ENCODE measurements at regions not wholly inside any gene's neighbourhood (a gene's known extent, or its start where the extent isn't known, plus 50 kb on each side); places are given as distances from the start of the nearest gene placed in this dataset.

DNA sequence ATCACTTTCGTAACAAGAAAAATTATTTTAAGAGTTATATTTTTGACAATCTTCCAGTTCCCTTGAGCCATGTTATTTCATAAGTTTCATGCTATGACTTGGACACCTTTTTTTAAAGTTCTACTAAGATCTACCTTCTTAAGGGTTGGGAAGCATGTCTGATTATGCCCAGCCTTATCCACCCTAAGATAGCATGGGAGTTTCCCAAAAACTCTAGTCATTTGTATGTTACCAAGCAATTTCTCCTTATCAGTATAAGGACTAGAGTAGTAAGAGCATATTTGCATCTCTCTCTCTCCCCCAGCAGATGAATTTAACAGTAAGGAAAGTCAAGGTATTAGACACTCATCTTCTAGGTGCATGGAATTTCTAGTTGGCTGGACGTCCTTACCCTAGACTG lies 85.1 kb upstream of the NTRK3 start (continued):
- TF ChIP-seq, protein P1, sequence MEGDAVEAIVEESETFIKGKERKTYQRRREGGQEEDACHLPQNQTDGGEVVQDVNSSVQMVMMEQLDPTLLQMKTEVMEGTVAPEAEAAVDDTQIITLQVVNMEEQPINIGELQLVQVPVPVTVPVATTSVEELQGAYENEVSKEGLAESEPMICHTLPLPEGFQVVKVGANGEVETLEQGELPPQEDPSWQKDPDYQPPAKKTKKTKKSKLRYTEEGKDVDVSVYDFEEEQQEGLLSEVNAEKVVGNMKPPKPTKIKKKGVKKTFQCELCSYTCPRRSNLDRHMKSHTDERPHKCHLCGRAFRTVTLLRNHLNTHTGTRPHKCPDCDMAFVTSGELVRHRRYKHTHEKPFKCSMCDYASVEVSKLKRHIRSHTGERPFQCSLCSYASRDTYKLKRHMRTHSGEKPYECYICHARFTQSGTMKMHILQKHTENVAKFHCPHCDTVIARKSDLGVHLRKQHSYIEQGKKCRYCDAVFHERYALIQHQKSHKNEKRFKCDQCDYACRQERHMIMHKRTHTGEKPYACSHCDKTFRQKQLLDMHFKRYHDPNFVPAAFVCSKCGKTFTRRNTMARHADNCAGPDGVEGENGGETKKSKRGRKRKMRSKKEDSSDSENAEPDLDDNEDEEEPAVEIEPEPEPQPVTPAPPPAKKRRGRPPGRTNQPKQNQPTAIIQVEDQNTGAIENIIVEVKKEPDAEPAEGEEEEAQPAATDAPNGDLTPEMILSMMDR (conservative IDR thresholded peaks at IDR 0.05; ENCODE audit: low read depth in 2 of 2), result no peak
- TF ChIP-seq, protein P2, sequence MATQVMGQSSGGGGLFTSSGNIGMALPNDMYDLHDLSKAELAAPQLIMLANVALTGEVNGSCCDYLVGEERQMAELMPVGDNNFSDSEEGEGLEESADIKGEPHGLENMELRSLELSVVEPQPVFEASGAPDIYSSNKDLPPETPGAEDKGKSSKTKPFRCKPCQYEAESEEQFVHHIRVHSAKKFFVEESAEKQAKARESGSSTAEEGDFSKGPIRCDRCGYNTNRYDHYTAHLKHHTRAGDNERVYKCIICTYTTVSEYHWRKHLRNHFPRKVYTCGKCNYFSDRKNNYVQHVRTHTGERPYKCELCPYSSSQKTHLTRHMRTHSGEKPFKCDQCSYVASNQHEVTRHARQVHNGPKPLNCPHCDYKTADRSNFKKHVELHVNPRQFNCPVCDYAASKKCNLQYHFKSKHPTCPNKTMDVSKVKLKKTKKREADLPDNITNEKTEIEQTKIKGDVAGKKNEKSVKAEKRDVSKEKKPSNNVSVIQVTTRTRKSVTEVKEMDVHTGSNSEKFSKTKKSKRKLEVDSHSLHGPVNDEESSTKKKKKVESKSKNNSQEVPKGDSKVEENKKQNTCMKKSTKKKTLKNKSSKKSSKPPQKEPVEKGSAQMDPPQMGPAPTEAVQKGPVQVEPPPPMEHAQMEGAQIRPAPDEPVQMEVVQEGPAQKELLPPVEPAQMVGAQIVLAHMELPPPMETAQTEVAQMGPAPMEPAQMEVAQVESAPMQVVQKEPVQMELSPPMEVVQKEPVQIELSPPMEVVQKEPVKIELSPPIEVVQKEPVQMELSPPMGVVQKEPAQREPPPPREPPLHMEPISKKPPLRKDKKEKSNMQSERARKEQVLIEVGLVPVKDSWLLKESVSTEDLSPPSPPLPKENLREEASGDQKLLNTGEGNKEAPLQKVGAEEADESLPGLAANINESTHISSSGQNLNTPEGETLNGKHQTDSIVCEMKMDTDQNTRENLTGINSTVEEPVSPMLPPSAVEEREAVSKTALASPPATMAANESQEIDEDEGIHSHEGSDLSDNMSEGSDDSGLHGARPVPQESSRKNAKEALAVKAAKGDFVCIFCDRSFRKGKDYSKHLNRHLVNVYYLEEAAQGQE (IDR thresholded peaks at IDR 0.05; ENCODE audit: unreplicated experiment), result no peak

DNA sequence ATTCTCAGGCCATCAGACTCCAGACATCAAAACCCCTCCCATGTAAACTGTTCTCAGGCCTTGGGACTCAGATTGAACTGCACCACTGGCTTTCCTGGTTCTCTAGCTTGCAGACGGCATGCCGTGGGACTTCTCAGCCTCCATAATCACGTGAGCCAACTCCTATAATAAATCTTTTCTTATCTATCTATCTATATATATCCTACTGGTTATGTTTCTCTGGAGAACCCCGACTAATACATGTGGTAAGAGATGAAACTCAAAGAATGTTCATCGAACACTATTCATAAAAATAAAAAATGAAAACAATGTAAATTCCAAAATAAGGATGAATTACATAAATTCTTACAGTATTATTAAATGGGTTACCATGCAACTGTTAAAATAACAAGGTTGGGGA lies 84.5 kb upstream of the NTRK3 start:
- no peak overlapping the region for H3K4me3 Mint-ChIP-seq
- ATAC-seq (no peak), DNase-seq (ENCODE audit: low spot score) (no peak)
- Histone ChIP-seq H3K9me2 (ENCODE audit: insufficient read depth) (no peaks in the 10 kb centered on the region), H3K27me3 (ENCODE audit: insufficient read depth) (no peaks in the 10 kb centered on the region), H3K79me2 (replicated peaks; ENCODE audit: insufficient read depth) (no peaks in the 10 kb centered on the region), H3K27ac (ENCODE audit: low read depth) (no peak overlapping the region), H3F3A (replicated peaks; ENCODE audit: low read depth) (no peaks in the 10 kb centered on the region), H3K36me3 (ENCODE audit: insufficient read depth) (no peaks in the 10 kb centered on the region), H4K20me1 (replicated peaks; ENCODE audit: insufficient read depth) (no peaks in the 10 kb centered on the region), H3K4me1 (ENCODE audit: insufficient read depth) (no peaks in the 10 kb centered on the region), H3K4me3 (no peak overlapping the region), H2AFZ (no peak overlapping the region), H3K4me2 (no peak overlapping the region)
- peaks cover 2% of the 10 kb centered on the region; the same call in 1 of the 3 replicates for H3K4me1 Mint-ChIP-seq
- no peaks in the 10 kb centered on the region for H3K27me3 Mint-ChIP-seq (ENCODE audit: insufficient read depth, low read depth, poor library complexity)
- no peak overlapping the region for H3K27ac Mint-ChIP-seq
- no peaks in the 10 kb centered on the region for H3K36me3 Mint-ChIP-seq (ENCODE audit: low read depth)
- no peaks in the 10 kb centered on the region for H3K9me3 Mint-ChIP-seq
- TF ChIP-seq, protein P3, sequence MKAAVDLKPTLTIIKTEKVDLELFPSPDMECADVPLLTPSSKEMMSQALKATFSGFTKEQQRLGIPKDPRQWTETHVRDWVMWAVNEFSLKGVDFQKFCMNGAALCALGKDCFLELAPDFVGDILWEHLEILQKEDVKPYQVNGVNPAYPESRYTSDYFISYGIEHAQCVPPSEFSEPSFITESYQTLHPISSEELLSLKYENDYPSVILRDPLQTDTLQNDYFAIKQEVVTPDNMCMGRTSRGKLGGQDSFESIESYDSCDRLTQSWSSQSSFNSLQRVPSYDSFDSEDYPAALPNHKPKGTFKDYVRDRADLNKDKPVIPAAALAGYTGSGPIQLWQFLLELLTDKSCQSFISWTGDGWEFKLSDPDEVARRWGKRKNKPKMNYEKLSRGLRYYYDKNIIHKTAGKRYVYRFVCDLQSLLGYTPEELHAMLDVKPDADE (IDR thresholded peaks at IDR 0.05), result no peak
- TF ChIP-seq, protein P1 (conservative IDR thresholded peaks at IDR 0.05; ENCODE audit: low read depth in 2 of 2), result no peak
- TF ChIP-seq EZH2phosphoT487 (IDR thresholded peaks at IDR 0.05; ENCODE audit: unreplicated experiment) (no peak), CREB1 (CRISPR knock-in tag; IDR thresholded peaks at IDR 0.05; ENCODE audit: low read depth) (no peak), ZNF114 (CRISPR knock-in tag; IDR thresholded peaks at IDR 0.05) (no peak), JUNB (IDR thresholded peaks at IDR 0.05; ENCODE audit: unreplicated experiment) (no peak), POLR2AphosphoS5 (IDR thresholded peaks at IDR 0.05; ENCODE audit: low read depth) (no peak)
- TF ChIP-seq, protein P2 (IDR thresholded peaks at IDR 0.05; ENCODE audit: unreplicated experiment), result no peak
